ENCODE measurements at regions not wholly inside any gene's neighbourhood (a gene's known extent, or its start where the extent isn't known, plus 50 kb on each side); places are given as distances from the start of the nearest gene placed in this dataset.

DNA sequence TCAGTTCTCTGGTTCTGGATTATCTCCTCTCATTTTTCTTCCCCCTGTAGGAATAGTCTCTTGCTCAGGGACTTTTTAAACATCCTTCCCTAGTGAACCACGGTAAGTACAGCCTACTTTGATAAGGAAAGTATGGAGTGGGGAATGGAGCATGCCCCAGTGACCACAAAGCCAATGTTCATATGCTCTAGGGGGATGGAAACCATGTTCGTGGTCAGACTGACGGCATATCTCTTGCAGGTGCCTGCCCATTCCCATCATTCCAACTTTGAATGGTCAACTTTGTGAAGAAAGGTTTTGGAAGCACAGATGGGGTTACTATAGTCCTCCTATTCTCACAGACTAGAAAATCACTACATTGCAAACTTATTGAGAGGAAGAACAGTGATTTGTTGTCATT is 332.5 kb upstream of the NCAM1 start:
- no peaks in the 10 kb centered on the region for H3K36me3 Mint-ChIP-seq (ENCODE audit: low read depth)
- no peak overlapping the region for H3K4me3 Mint-ChIP-seq
- TF ChIP-seq, protein P1, sequence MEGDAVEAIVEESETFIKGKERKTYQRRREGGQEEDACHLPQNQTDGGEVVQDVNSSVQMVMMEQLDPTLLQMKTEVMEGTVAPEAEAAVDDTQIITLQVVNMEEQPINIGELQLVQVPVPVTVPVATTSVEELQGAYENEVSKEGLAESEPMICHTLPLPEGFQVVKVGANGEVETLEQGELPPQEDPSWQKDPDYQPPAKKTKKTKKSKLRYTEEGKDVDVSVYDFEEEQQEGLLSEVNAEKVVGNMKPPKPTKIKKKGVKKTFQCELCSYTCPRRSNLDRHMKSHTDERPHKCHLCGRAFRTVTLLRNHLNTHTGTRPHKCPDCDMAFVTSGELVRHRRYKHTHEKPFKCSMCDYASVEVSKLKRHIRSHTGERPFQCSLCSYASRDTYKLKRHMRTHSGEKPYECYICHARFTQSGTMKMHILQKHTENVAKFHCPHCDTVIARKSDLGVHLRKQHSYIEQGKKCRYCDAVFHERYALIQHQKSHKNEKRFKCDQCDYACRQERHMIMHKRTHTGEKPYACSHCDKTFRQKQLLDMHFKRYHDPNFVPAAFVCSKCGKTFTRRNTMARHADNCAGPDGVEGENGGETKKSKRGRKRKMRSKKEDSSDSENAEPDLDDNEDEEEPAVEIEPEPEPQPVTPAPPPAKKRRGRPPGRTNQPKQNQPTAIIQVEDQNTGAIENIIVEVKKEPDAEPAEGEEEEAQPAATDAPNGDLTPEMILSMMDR (IDR thresholded peaks at IDR 0.05), result no peak
- peaks cover 8% of the 10 kb centered on the region for H3K27me3 Mint-ChIP-seq
- intact Hi-C loops (cut with micrococcal nuclease), result no loop called here
- CTCF ChIA-PET, result no interaction called here
- DNase-seq (no peak), ATAC-seq (ENCODE audit: low read depth) (no peak)
- H3K27ac Mint-ChIP-seq, result no peak overlapping the region
- H3K9me3 Mint-ChIP-seq, result no peaks in the 10 kb centered on the region
- POLR2A ChIA-PET, result no interaction called here
- no peaks in the 10 kb centered on the region for H3K4me1 Mint-ChIP-seq

DNA sequence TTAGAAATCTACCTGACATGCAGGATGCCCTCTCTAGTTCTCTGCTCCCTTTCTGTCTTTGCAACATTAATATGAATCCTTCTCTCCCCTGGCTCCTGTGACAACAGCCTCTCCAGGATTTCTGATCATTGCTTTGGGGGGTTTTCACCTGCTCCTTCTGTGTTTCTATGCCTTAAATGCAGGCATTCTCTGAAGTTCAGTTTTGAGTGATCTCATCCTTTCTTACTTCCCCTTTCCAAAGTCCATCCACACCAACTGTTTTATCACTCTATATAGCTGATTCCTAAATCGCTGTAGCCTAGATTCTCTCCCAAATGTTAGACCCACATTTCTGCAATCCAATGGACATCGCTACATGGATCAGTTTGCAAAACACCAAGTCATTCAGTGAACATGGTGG is 330.7 kb upstream of the NCAM1 start:
- intact Hi-C loops (cut with micrococcal nuclease), result no loop called here
- H3K4me1 Mint-ChIP-seq, result no peaks in the 10 kb centered on the region
- POLR2A ChIA-PET, result no interaction called here
- peaks cover 8% of the 10 kb centered on the region for H3K27me3 Mint-ChIP-seq
- no peaks in the 10 kb centered on the region for H3K36me3 Mint-ChIP-seq (ENCODE audit: low read depth)
- no peak overlapping the region for H3K4me3 Mint-ChIP-seq
- DNase-seq, result no peak
- CTCF ChIA-PET, result no interaction called here
- H3K27ac Mint-ChIP-seq, result no peak overlapping the region
- ATAC-seq (ENCODE audit: low read depth), result no peak
- no peaks in the 10 kb centered on the region for H3K9me3 Mint-ChIP-seq
- TF ChIP-seq, protein P1 (IDR thresholded peaks at IDR 0.05), result no peak

DNA sequence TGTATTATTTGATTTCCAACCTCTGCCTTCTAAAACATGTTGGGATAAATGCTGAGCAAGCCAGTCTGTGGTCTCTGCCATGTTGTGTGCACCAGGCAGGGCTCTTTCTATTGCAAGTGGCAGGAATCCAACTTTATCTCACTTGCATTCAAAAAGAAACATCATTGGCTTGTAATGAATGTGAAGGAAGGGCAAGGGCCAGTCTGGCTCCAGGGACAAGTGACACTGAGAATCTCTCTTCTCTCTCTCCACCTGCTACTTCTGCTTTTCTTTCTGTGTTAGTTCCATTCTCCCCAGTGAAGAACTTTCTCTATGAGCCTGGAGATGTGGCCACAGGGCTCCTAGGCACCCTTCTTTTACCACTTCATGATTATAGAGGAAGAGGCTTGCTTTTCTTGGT is 329.9 kb upstream of the NCAM1 start:
- no peaks in the 10 kb centered on the region for H3K36me3 Mint-ChIP-seq (ENCODE audit: low read depth)
- TF ChIP-seq, protein P1 (IDR thresholded peaks at IDR 0.05), result no peak
- ChIA-PET POLR2A (no interaction called here), CTCF (no interaction called here)
- intact Hi-C loops (cut with micrococcal nuclease), result no loop called here
- no peaks in the 10 kb centered on the region for H3K9me3 Mint-ChIP-seq
- no peak overlapping the region for H3K27ac Mint-ChIP-seq
- no peak overlapping the region for H3K4me3 Mint-ChIP-seq
- DNase-seq, result no peak
- H3K4me1 Mint-ChIP-seq, result no peaks in the 10 kb centered on the region
- ATAC-seq (ENCODE audit: low read depth), result no peak
- peaks cover 8% of the 10 kb centered on the region for H3K27me3 Mint-ChIP-seq

DNA sequence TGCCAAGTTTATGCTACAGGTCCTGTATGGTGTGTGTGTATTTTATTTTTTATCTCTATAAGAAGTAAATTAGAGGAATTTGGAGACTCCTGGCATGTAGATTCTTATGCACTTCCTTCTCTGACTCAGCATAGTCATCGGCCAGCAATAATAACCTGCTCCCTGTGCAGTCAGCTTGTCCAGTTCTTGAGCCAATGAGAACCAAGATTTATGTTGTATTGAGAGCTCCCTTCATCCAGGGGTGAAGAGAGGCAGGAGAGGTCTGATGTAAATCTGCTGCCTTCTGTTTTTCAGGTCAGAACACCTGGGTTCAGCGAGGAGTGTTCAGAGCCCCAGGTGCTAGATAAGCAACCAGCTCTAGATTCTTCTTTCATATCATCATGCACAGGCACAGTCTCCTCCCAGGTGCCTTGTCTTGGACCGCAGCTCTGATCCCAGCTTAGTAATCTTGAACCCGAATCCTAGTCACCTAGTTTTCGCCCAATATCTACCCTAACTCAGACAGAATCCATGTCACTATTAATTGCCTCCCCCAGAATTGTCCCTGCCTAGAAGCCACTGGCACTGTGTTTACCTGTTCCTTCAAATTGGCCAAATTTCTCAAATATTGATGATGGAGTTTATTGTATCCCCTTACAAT is 328.2 kb upstream of the NCAM1 start:
- DNase-seq (no peak), ATAC-seq (ENCODE audit: low read depth) (no peak)
- H3K36me3 Mint-ChIP-seq (ENCODE audit: low read depth), result no peaks in the 10 kb centered on the region
- TF ChIP-seq, protein P1 (IDR thresholded peaks at IDR 0.05), result no peak
- H3K27ac Mint-ChIP-seq, result no peak overlapping the region
- no peak overlapping the region for H3K4me3 Mint-ChIP-seq
- POLR2A ChIA-PET, result no interaction called here
- intact Hi-C loops (cut with micrococcal nuclease), result no loop called here
- peaks cover 8% of the 10 kb centered on the region for H3K27me3 Mint-ChIP-seq
- CTCF ChIA-PET, result no interaction called here
- H3K4me1 Mint-ChIP-seq, result no peaks in the 10 kb centered on the region
- H3K9me3 Mint-ChIP-seq, result no peaks in the 10 kb centered on the region

DNA sequence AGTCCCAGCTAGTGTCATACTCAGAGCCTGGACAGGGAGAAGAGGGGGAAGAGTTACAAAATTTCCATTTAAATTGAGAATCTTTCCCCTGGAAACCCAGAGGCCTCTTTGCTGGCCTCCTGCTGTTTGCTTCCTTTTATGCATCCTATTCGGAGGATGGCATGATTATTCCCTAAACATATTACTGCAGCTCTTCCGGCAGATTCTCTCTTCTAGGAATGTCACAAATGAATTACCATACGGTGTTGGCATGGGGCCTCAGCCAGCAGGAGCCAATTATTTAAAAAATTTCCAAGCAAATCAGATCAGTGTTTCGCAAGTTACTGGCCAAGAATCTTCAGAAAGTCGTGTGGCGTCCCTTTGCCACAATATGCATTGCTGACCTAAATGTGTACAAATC is 326.7 kb upstream of the NCAM1 start:
- ChIA-PET CTCF (no interaction called here), POLR2A (no interaction called here)
- intact Hi-C loops (cut with micrococcal nuclease), result no loop called here
- TF ChIP-seq, protein P1 (IDR thresholded peaks at IDR 0.05), result no peak
- Mint-ChIP-seq H3K4me1 (no peaks in the 10 kb centered on the region), H3K4me3 (no peak overlapping the region), H3K36me3 (ENCODE audit: low read depth) (no peaks in the 10 kb centered on the region), H3K9me3 (peaks cover 2% of the 10 kb centered on the region), H3K27me3 (peaks cover 8% of the 10 kb centered on the region), H3K27ac (no peak overlapping the region)
- DNase-seq (no peak), ATAC-seq (ENCODE audit: low read depth) (no peak)

All from activated B cell treated with CpG ODN at 0.5 μM for 24 hours (primary cell).